GM20000 (cell line): ENCODE measurements at regions not wholly inside any gene's neighbourhood (a gene's known extent, or its start where the extent isn't known, plus 50 kb on each side); places are given as distances from the start of the nearest gene placed in this dataset.

Source experiments
- DNase-seq: peaks from one replicate; pipeline ENCODE4 v3.0.0; 2012; ENCODE audit warnings: low spot score
- TF ChIP-seq, protein P1 (sequence below): IDR thresholded peaks from 2 replicates; pipeline ENCODE4 v1.5.1; 2012; ENCODE audit warnings: mild to moderate bottlenecking, control low read depth; ENCODE audit errors: extremely low read depth, missing control alignments

DNA sequence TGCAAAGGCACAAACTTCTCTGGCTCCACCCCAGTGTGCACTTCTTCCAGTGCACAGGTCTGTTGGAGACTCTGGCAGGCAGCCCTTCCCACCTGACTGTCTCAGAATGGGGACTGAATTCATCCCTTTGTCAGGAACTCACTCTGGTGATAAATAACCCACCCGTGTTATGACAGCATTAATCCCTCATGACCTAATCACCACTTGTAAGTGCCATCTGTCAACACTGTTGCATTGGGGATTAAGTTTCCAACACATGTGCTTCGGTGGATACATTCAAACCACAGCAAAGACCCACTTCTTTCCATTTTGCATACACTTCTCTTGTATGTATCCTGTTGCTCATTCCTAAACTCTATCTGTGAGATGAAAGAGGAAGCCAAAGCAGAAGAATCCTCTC lies 1002.9 kb upstream of the IGFBP7 start:
- no peak for DNase-seq
- TF ChIP-seq, protein P1, sequence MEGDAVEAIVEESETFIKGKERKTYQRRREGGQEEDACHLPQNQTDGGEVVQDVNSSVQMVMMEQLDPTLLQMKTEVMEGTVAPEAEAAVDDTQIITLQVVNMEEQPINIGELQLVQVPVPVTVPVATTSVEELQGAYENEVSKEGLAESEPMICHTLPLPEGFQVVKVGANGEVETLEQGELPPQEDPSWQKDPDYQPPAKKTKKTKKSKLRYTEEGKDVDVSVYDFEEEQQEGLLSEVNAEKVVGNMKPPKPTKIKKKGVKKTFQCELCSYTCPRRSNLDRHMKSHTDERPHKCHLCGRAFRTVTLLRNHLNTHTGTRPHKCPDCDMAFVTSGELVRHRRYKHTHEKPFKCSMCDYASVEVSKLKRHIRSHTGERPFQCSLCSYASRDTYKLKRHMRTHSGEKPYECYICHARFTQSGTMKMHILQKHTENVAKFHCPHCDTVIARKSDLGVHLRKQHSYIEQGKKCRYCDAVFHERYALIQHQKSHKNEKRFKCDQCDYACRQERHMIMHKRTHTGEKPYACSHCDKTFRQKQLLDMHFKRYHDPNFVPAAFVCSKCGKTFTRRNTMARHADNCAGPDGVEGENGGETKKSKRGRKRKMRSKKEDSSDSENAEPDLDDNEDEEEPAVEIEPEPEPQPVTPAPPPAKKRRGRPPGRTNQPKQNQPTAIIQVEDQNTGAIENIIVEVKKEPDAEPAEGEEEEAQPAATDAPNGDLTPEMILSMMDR, result no peak

DNA sequence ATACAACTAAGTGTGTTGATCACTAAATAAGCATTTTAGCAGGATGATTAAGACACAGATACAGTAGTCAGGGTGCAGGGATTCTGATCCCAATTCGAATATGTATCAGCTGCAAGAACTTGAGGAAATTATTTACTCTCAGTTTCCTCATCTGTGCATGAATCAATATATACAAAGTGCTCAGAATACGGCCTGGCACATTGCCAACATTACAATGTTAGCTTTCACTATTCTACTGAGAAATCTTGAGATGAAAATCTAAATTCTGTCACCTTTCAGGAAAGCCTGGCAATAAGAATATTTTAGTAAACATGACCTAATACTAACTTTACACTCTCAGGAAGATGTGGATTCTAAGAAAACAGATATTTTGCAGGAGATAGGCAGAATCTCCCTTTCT lies 1001.6 kb upstream of the IGFBP7 start:
- DNase-seq, result no peak
- TF ChIP-seq, protein P1, result no peak

DNA sequence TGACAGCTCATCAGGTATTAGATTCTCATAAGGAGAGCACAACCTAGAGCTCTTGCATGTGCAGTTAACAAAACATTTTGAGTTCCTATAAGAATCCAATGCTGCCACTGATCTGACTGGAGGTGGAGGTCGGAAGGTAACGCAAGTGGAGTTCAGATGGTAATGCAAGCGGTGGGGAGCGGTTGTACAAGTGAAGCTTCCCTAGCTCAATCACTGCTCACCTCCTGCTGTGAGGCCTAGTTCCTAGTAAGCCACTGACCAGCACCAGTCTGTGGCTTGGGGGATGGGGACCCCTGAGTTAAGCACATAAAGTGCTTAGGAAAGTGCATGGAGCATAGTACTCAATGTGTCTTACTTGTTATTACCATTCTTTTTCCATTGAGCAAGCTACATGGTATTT lies 983.2 kb upstream of the IGFBP7 start:
- TF ChIP-seq, protein P1, result no peak
- DNase-seq, result no peak

DNA sequence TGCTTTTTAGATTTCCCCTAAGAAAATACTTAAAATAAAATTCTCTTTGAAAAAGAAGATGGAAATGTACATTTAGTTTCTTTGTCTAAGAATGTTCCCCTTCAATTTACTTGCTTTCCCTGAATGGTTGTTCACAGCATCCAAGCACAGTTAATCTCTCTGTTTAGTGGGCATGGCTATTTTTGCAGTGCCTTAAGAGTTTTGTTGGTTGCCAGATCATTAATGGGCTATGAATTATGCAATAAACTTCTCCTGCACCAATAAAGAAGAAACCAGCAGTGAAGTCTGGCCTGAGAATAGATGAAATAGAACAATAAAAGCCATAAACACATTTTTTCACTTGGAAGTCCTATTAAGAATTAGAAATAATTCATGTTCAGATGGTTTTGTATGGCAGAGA lies 980.4 kb upstream of the IGFBP7 start:
- TF ChIP-seq, protein P1, result no peak
- no peak for DNase-seq

GRCh38 chr4:58081356-58081755 lies 971.2 kb upstream of the IGFBP7 start:
- TF ChIP-seq, protein P1, result no peak
- no peak for DNase-seq

DNA sequence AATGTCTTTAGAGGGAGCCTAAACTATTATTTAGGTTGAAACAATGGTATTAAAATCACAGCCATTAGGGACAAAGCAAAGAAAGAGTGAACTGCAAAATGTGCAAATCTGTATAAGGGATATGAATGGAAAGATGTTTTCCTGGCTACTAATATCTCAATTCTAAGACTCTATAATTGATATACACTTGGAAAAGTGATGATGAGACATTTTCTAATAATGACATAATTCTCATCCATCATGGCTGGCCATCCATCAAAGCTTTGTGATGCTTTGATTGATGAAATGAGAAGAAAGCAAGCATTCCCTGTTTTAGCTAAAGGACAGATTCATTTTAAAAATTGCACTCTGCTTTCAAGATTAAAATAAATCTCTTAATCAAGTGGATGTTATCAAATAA lies 965.5 kb upstream of the IGFBP7 start:
- TF ChIP-seq, protein P1, result no peak
- DNase-seq, result no peak

GRCh38 chr4:58074382-58074781 lies 964.2 kb upstream of the IGFBP7 start:
- TF ChIP-seq, protein P1, result no peak
- DNase-seq, result no peak
